Naive thymus-derived CD4-positive, alpha-beta T cell (primary cell): ENCODE measurements at regions not wholly inside any gene's neighbourhood (a gene's known extent, or its start where the extent isn't known, plus 50 kb on each side); places are given as distances from the start of the nearest gene placed in this dataset.
"Not testable (repeated sequence)": the region's sequence is repeated elsewhere in the genome, so short reads cannot be mapped to it uniquely, and the experiment has no call there.

Experiments
- ATAC-seq: fragments of 150-1000 bp; cut with Tn5 transposase; 2 replicates; pipeline ENCODE4 v1.10.0; 2021; ENCODE audit warnings: mild to moderate bottlenecking, moderate library complexity
- CTCF ChIA-PET: fragments of 350-600 bp; sonication (Branson Sonifier 250); formaldehyde crosslinking; loops from one replicate; lab custom pipeline; 2021; ENCODE audit warnings: antibody characterized with exemption; lab: Charles Lee
- POLR2A ChIA-PET: fragments of 350-600 bp; sonication (Branson Sonifier 250); formaldehyde crosslinking; loops from one replicate; lab custom pipeline; 2021; ENCODE audit warnings: antibody characterized with exemption, inconsistent platforms; lab: Charles Lee
- DNase-seq, 9 donors: peaks; one replicate each; pipeline versions ENCODE4 v3.0.0 to v3.0.0-alpha.2; 2020 to 2022; ENCODE audit warnings: mixed read lengths in 1 of 9
- H3K27ac ChIP-seq: one replicate; pipeline ENCODE4 v1.7.0; 2013; ENCODE audit warnings: mild to moderate bottlenecking, low read depth, low read length, moderate library complexity
- H3K27me3 ChIP-seq, 2 donors: one replicate each; pipeline ENCODE4 v1.7.0; 2013; ENCODE audit warnings: low read length in 2 of 2, mild to moderate bottlenecking in 2 of 2, moderate library complexity in 2 of 2; ENCODE audit not compliant: control insufficient read depth in 2 of 2, insufficient read depth in 2 of 2
- H3K36me3 ChIP-seq, 3 experiments: 1 replicate in 2 of 3; 2 replicates in 1 of 3; pipeline ENCODE4 v1.7.0; 2013; ENCODE audit warnings: low read length in 3 of 3, mild to moderate bottlenecking in 3 of 3, moderate library complexity in 1 of 3; ENCODE audit not compliant: insufficient read depth in 3 of 3, control insufficient read depth in 2 of 3
- H3K4me1 ChIP-seq, 2 donors: one replicate each; pipeline ENCODE4 v1.7.0; 2013; ENCODE audit warnings: low read length in 2 of 2, mild to moderate bottlenecking in 2 of 2, moderate library complexity in 1 of 2; ENCODE audit not compliant: control insufficient read depth in 2 of 2, insufficient read depth in 2 of 2
- H3K4me3 ChIP-seq: 2 replicates; pipeline ENCODE4 v1.7.0; 2013; ENCODE audit warnings: mild to moderate bottlenecking, low read length
- H3K9me3 ChIP-seq, 3 experiments: 1 replicate in 2 of 3; 2 replicates in 1 of 3; pipeline ENCODE4 v1.7.0; 2013; ENCODE audit warnings: low read length in 3 of 3; ENCODE audit not compliant: control insufficient read depth in 2 of 3
- H3K27ac Mint-ChIP-seq, 9 donors: one replicate each; pipeline ENCODE4 v1.8.0; 2020 to 2022; ENCODE audit warnings: mixed read lengths in 9 of 9, mild to moderate bottlenecking in 8 of 9, moderate library complexity in 5 of 9, inconsistent platforms in 2 of 9
- H3K27me3 Mint-ChIP-seq, 5 donors: one replicate each; pipeline ENCODE4 v1.8.0; 2021 to 2022; ENCODE audit warnings: mixed read lengths in 5 of 5, mild to moderate bottlenecking in 1 of 5
- H3K36me3 Mint-ChIP-seq, 5 donors: one replicate each; pipeline ENCODE4 v1.8.0; 2020 to 2022; ENCODE audit warnings: mixed read lengths in 5 of 5, mild to moderate bottlenecking in 3 of 5, inconsistent platforms in 1 of 5
- H3K4me1 Mint-ChIP-seq, 7 donors: one replicate each; pipeline ENCODE4 v1.8.0; 2020 to 2022; ENCODE audit warnings: mixed read lengths in 7 of 7, mild to moderate bottlenecking in 3 of 7, inconsistent platforms in 1 of 7
- H3K4me3 Mint-ChIP-seq, 10 donors: one replicate each; pipeline ENCODE4 v1.8.0; 2020 to 2022; ENCODE audit warnings: mild to moderate bottlenecking in 10 of 10, mixed read lengths in 10 of 10, moderate library complexity in 6 of 10, inconsistent platforms in 2 of 10
- H3K9me3 Mint-ChIP-seq, 11 donors: one replicate each; pipeline ENCODE4 v1.8.0; 2020 to 2022; ENCODE audit warnings: mixed read lengths in 11 of 11, mild to moderate bottlenecking in 4 of 11, inconsistent platforms in 1 of 11, moderate library complexity in 1 of 11
- intact Hi-C, 2 donors: fragments of 100-400 bp; cut with micrococcal nuclease; formaldehyde crosslinking; loops; one replicate each; pipeline ENCODE4 v1.15.1; 2023

- peaks cover 0 to 9% (median 0%) of the 10 kb centered on the region in 11 donors for H3K9me3 Mint-ChIP-seq
- no peak for DNase-seq
- CTCF ChIA-PET, result no interaction called here
Observed at GRCh38 chr3:89025185-89025584, 82.2 kb upstream of the EPHA3 start.

GRCh38 chr3:89032346-89033013 lies 74.9 kb upstream of the EPHA3 start:
- no peak for DNase-seq
- intact Hi-C loops, result no loop called here
- no peaks in the 10 kb centered on the region for H3K9me3 ChIP-seq
- Mint-ChIP-seq H3K27me3 (no peaks in the 10 kb centered on the region), H3K4me3 (no peak overlapping the region), H3K9me3 (peaks cover 0 to 13% (median 2%) of the 10 kb centered on the region in 11 donors), H3K4me1 (no peaks in the 10 kb centered on the region), H3K36me3 (no peaks in the 10 kb centered on the region), H3K27ac (no peak overlapping the region)
- no peaks in the 10 kb centered on the region for H3K36me3 ChIP-seq
- ChIA-PET CTCF (no interaction called here), POLR2A (no interaction called here)
- H3K27me3 ChIP-seq, result no peaks in the 10 kb centered on the region
- H3K4me1 ChIP-seq, result no peaks in the 10 kb centered on the region
- no peak overlapping the region for H3K27ac ChIP-seq
- H3K4me3 ChIP-seq, result no peak overlapping the region
- ATAC-seq, result no peak

More at GRCh38 chr3:89025185-89025584, 82.2 kb upstream of the EPHA3 start:
- H3K27me3 ChIP-seq, result no peaks in the 10 kb centered on the region
- H3K36me3 Mint-ChIP-seq, result no peaks in the 10 kb centered on the region
- intact Hi-C loops, result no loop called here
- H3K9me3 ChIP-seq, result no peaks in the 10 kb centered on the region
- no peaks in the 10 kb centered on the region for H3K27me3 Mint-ChIP-seq
- POLR2A ChIA-PET, result no interaction called here
- H3K27ac ChIP-seq, result no peak overlapping the region
- H3K27ac Mint-ChIP-seq, result no peak overlapping the region
- no peak for ATAC-seq
- no peaks in the 10 kb centered on the region for H3K4me1 Mint-ChIP-seq
- H3K4me3 Mint-ChIP-seq, result no peak overlapping the region
- H3K4me3 ChIP-seq, result no peak overlapping the region
- no peaks in the 10 kb centered on the region for H3K36me3 ChIP-seq
- H3K4me1 ChIP-seq, result no peaks in the 10 kb centered on the region

- H3K27ac Mint-ChIP-seq, POLR2A ChIA-PET, intact Hi-C loops, ATAC-seq, H3K4me1 Mint-ChIP-seq, H3K36me3 ChIP-seq, H3K27me3 Mint-ChIP-seq, CTCF ChIA-PET, H3K36me3 Mint-ChIP-seq, DNase-seq, H3K9me3 ChIP-seq, H3K27ac ChIP-seq, H3K4me3 Mint-ChIP-seq, H3K4me1 ChIP-seq, H3K4me3 ChIP-seq, H3K27me3 ChIP-seq: not testable (repeated sequence)
- H3K9me3 Mint-ChIP-seq, result peaks cover 0 to 15% (median 2%) of the 10 kb centered on the region in 11 donors
Observed at GRCh38 chr3:89034723-89035122, 72.7 kb upstream of the EPHA3 start.

GRCh38 chr3:89038869-89039268 lies 68.6 kb upstream of the EPHA3 start:
- intact Hi-C loops, result no loop called here
- Mint-ChIP-seq H3K4me1 (no peaks in the 10 kb centered on the region), H3K9me3 (peaks cover 0 to 15% (median 3%) of the 10 kb centered on the region in 11 donors), H3K27ac (no peak overlapping the region), H3K4me3 (no peak overlapping the region), H3K36me3 (no peaks in the 10 kb centered on the region), H3K27me3 (no peaks in the 10 kb centered on the region)
- DNase-seq, result no peak
- ATAC-seq, result no peak
- no peak overlapping the region for H3K4me3 ChIP-seq
- H3K36me3 ChIP-seq, result no peaks in the 10 kb centered on the region
- no peaks in the 10 kb centered on the region for H3K9me3 ChIP-seq
- ChIA-PET POLR2A (no interaction called here), CTCF (no interaction called here)
- H3K4me1 ChIP-seq, result no peaks in the 10 kb centered on the region
- no peak overlapping the region for H3K27ac ChIP-seq
- H3K27me3 ChIP-seq, result no peaks in the 10 kb centered on the region

GRCh38 chr3:89042236-89042835 lies 65.1 kb upstream of the EPHA3 start:
- POLR2A ChIA-PET, result no interaction called here
- H3K27ac Mint-ChIP-seq, result no peak overlapping the region

GRCh38 chr3:89043406-89043932 lies 64.0 kb upstream of the EPHA3 start:
- H3K36me3 ChIP-seq, result no peaks in the 10 kb centered on the region
- Mint-ChIP-seq H3K27ac (no peak overlapping the region), H3K4me1 (no peaks in the 10 kb centered on the region), H3K4me3 (no peak overlapping the region), H3K9me3 (peaks cover 0 to 5% (median 0%) of the 10 kb centered on the region in 11 donors), H3K27me3 (no peaks in the 10 kb centered on the region), H3K36me3 (no peaks in the 10 kb centered on the region)
- intact Hi-C loops, result no loop called here
- CTCF ChIA-PET, result no interaction called here
- H3K27me3 ChIP-seq, result no peaks in the 10 kb centered on the region
- no peaks in the 10 kb centered on the region for H3K9me3 ChIP-seq
- no peak overlapping the region for H3K4me3 ChIP-seq
- H3K4me1 ChIP-seq, result no peaks in the 10 kb centered on the region
- no peak overlapping the region for H3K27ac ChIP-seq
- POLR2A ChIA-PET, result no interaction called here
- ATAC-seq (no peak), DNase-seq (no peak)

More at GRCh38 chr3:89042236-89042835, 65.1 kb upstream of the EPHA3 start:
- H3K36me3 ChIP-seq, result no peaks in the 10 kb centered on the region
- no peaks in the 10 kb centered on the region for H3K9me3 ChIP-seq
- no peaks in the 10 kb centered on the region for H3K4me1 Mint-ChIP-seq
- no peak for DNase-seq
- no peaks in the 10 kb centered on the region for H3K27me3 ChIP-seq
- no peak overlapping the region for H3K4me3 ChIP-seq
- H3K4me3 Mint-ChIP-seq, result no peak overlapping the region
- H3K36me3 Mint-ChIP-seq, result no peaks in the 10 kb centered on the region
- no peak for ATAC-seq
- no peaks in the 10 kb centered on the region for H3K4me1 ChIP-seq
- intact Hi-C loops, result no loop called here
- CTCF ChIA-PET, result no interaction called here
- no peaks in the 10 kb centered on the region for H3K27me3 Mint-ChIP-seq
- H3K27ac ChIP-seq, result no peak overlapping the region
- H3K9me3 Mint-ChIP-seq, result peaks cover 0 to 13% (median 3%) of the 10 kb centered on the region in 11 donors

- no peak overlapping the region for H3K27ac ChIP-seq
- H3K36me3 ChIP-seq, result no peaks in the 10 kb centered on the region
- H3K4me1 Mint-ChIP-seq, result no peaks in the 10 kb centered on the region
- H3K27me3 ChIP-seq, result no peaks in the 10 kb centered on the region
- no peaks in the 10 kb centered on the region for H3K9me3 ChIP-seq
- no peak for ATAC-seq
- H3K9me3 Mint-ChIP-seq, result peaks cover 0 to 9% (median 0%) of the 10 kb centered on the region in 11 donors
- no peaks in the 10 kb centered on the region for H3K4me1 ChIP-seq
- H3K4me3 Mint-ChIP-seq, result no peak overlapping the region
- H3K36me3 Mint-ChIP-seq, result no peaks in the 10 kb centered on the region
- DNase-seq, result no peak
- ChIA-PET CTCF (no interaction called here), POLR2A (no interaction called here)
- no peak overlapping the region for H3K27ac Mint-ChIP-seq
- no peak overlapping the region for H3K4me3 ChIP-seq
- no peaks in the 10 kb centered on the region for H3K27me3 Mint-ChIP-seq
- intact Hi-C loops, result no loop called here
Observed at GRCh38 chr3:89046661-89047060, 60.8 kb upstream of the EPHA3 start.
